GM19397 (cell line): ENCODE measurements at regions not wholly inside any gene's neighbourhood (a gene's known extent, or its start where the extent isn't known, plus 50 kb on each side); places are given as distances from the start of the nearest gene placed in this dataset.

Source experiments
- ATAC-seq: cut with Tn5 transposase; IDR thresholded peaks from one replicate; pipeline ENCODE4 v1.9.1; 2021; ENCODE audit warnings: mild to moderate bottlenecking, moderate library complexity; ENCODE audit not compliant: unreplicated experiment

DNA sequence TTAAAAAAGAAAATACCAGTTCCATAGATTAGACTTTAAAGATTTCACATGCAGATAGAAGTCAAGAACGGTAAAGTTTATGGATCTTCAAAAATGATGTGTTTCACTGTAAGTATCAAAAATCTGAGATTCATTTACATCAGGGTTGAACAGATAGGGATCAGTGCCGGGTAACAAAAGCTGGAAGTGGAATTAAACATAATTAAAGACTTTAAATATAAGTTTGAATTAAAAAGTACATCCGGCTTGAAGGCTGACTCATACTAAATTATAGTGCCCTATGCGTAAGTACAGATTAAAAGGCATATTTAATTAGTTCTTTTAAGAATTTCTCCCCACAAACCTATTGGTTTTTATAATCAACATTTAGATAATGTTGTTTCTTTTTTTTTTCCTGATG, 312.7 kb downstream of the PRL start:
- ATAC-seq: no peak

DNA sequence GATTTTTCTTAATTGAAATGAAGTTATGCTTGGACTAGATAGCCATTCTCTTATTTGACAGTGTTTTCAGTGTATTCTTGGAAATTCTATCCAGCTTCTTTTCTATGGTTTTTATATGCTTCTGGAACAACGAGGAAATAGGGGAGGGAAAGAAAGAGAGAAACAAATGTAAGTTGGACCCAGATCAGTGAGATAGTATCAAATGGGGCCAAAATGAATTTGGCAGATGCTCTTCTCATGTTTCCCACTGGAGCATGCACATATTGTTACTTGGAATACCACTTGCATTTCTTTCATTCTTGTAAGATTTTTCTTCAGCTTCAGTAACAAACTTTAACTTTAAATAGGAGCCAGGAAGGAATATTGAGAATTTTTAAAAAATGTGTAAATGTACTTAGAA, 312.3 kb downstream of the PRL start:
- ATAC-seq: no peak

DNA sequence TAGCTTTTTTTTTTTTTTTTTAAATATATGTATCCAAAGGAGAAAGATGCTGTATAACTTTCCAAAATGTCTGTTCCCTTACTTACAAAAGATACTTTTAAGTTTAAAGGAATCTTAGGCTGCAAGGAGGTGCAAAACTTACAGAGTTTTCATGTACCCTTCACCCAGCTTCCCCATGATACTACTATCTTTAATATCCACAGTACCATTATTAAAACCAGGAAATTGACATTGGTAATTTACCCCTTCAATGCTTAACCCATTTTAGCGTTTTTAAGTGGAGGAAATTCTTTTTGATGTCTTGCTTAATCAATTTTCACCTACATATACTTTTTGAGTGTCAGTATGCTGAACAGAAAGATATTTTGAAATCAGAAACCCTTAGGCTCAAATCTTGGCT, 310.9 kb downstream of the PRL start:
- ATAC-seq: no peak

DNA sequence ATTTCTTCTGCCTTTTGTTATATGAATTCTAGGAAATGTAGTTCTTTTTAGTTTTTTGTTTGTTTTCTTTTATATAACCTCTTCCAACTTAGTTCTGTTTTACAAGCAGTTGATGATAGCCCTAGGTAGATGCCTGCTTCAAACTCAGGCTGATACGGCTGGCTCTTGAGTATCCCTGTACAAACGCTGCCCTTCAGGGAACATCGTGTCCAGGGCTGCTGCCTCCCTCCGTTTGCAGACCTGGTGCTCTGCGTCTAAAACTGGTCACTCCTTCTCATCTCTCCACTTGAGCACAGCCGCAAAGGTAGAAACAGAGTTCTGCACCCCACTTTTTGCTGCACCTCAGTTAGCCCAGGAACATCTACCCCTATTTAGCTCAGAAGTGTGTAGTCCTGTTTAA, 310.1 kb downstream of the PRL start:
- ATAC-seq: no peak

DNA sequence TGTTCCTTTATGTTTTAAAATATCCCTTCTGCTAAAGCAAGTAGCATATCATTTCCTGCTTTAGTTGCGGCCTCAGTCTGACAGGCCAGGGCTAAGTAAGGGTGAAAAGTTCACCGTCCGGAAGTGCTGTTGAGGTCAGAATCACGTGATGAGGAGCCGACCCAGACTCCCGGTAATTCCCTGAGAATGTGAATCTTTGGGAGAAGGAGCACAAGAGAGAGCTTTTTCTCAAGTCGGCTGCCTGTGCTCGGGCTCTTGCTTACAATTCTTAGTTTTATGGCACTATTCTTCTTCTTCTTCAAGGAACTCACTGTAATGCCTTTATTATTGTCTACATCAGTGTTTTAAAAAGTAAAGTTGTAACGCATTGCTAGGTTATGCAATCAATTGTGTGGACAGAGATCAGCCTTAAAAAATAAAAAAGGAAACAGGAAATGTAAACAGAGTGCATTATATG, 309.3 kb downstream of the PRL start:
- peak; percentile 89 for ATAC-seq

DNA sequence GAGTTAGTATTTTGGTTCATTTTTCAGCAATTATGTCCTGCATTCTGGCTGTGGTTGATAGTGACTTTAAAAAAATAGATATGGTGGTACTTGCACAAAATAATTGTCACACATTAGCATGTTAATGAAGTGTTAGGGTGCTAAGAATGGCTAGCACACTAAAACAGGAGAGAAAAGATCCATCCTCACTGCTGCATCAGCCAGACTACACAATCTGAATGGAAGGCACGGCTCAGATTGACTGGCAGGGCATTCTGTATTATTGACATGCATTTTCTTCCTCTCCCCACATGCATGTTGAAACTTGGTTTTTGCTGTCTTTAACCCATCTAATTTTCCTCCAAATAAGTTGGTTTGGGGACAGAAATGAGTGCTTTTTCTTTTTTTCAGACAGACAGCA, 306.3 kb downstream of the PRL start:
- no peak for ATAC-seq

DNA sequence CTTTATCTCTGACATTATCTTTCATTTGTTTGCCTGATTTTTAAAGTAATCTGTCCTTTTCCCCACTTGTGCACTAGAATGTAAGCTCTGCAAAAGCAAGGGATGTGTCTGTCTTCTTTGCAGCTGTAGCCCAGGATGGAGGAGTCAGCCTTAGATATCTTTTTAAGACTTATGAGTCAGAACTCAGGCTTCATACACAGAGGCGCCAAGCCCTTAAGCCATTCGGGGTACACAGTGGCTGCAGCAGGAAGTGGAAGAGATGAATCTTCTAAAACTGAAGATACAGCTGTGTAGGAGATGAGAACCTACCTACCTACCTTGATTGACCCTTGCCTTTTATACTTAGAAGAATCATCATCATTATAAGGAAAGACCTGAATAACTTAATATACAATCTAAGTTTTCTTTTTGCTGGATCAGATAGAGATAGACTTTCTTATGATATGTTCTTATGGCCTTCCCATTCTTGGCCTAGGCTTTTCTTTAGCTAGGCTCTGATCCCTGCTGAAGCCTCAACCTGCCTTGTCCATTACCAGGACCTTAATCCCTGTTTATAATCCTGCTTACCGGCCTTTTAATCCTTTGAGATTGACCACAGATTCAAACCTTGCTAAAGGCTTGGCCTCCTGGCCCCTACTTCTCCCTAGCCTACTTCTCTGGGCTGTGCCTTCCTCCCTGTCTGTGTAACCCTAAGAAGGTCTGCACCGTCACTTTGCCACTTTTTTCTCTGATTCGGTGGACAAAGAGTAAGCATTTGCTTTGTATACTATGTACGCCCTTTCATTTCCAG, 304.5 kb downstream of the PRL start:
- ATAC-seq: no peak

DNA sequence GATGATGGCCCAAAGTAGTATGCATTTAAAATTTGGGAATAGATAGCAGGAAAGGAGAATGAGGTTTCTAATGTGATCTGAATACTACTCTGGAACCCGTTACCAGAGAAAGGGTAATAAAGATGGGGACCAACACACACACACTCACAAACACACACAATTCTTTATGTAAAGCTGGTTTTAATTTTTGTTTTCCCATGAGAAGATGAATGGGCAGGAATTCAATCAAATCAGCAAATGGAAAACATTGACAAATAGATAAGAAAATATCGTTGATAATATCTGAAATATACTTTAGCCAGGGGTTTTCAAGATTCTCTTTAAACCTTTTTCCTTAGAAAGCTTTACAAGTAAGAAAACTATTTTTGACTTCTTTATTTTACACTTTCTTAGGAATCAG, 303.0 kb downstream of the PRL start:
- ATAC-seq: no peak

DNA sequence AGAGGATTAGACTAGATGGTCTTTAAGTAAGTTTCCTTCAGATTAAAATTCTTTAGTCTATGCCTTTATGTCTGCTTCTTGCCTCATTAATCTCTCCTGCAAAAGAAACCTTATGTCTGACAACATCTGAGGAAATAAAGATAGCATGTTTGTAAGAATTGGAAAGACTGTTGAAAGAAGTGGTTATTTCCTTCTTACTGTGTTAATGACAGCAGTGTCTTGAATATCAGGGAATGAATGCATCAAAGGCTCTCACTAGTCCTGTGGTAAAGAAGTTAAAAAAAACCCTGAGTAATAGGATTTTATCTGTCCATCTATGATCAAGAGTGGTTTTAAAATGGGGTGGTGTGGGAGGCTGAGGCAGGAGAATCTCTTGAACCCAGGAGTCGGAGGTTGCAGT, 302.0 kb downstream of the PRL start:
- no peak for ATAC-seq

DNA sequence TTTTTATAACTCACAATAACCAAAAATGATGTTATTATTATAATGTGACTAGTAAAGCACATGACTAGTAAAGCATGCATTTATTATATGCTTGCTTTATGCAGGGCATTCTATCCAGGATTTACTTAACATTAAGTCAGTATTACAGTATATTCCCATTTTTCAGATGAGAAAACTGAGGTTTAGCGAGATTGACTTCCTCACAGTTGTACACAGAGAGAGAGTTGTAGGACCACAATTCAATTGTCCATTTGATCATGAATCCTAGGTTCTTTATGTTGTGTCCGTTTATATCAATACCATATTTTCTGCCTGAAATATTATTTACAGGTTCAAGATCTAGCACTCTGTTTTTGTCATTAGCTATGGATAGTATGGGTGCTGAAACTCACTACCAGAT, 301.5 kb downstream of the PRL start:
- ATAC-seq: no peak

DNA sequence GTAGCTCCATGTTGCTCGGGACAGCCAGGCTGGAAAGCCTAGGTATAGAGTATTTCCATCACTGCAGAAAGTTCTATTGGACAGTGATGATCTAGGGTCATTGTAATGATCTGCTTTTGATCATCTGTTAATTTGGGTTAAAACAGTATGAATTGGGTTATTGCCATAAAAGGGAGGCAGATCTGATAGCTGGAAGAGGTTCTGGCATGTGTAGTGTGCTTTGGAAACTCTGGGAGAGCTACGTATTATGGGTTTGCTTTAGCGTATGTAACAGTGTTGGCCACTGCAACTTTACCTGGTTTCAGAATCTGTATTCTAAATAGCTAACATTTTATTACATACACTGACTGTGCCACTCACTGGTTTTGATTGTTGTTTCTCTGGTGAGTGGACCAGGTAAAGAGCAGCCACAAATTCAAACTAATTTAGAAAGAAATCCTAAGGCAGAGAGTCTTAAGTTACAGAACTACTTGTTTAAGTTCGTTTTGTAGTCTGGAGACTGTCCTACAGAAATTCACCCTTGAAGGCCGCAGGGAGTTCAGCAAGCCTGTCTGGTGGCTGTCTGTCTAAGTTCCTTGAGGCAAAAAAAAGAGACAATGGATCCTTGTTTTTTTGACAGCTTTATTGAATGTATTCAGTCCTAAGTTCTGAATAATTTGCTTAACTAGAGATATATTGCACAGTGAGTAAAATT, 300.3 kb downstream of the PRL start:
- ATAC-seq: no peak

DNA sequence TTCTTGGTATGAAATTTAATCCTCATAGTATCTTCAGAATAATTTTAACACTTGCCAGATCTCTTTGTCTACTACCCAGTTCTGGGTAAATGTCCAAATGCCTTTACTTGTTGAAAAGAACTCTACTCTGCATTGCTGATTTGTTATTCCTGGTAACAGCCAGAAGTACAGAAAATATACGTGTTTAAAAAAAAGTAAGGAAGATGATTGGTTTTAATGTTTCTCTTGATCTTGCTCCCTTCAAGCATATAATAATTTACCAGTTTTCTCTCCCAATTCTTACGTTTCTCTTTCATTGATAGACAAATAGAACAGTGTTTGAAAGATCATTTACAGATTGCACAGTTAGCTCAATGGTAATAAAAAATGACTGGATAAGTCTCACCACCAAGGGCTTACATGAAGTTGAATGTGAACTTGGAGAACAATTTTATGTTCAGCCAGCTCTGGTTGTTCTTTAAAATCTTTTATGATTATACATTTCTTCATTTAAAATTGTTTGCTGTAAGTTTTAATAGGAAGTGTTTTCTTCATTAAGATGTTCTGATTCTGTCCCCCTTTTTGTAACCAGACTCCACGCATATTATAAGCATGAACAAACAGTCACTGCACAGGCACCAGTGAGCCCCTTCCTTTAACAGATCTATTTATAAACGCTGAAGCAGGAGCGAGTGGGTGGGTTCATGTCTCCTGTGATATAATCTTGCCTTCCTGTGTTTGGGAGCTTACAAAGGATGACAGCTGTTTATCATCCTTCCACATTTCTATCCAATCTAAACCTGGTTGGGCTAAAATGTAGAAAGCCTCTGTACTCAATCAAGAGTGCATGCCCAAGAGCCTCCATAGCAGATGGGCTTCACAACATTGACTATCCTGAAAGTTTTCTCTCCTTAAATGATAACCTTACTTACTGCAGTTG, 299.5 kb downstream of the PRL start:
- no peak for ATAC-seq

DNA sequence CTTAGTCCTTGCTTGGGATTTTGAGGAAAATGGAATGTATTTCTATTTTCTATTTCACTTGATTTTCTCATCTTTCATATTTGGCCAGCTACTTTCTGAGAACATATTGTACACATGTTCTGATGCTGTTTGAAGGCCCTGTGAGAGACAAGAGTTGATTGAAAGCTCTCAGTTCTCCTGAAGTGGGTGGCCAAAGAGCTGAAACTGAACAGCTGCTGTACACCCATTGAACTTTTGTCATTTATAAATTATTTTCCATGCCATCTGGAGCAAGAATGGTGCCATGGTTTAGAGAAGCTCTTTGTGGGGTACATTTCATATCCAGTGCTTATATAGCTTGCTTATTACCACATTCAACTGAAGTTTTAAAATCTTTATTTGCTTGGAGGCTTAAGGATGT, 298.3 kb downstream of the PRL start:
- ATAC-seq: no peak

DNA sequence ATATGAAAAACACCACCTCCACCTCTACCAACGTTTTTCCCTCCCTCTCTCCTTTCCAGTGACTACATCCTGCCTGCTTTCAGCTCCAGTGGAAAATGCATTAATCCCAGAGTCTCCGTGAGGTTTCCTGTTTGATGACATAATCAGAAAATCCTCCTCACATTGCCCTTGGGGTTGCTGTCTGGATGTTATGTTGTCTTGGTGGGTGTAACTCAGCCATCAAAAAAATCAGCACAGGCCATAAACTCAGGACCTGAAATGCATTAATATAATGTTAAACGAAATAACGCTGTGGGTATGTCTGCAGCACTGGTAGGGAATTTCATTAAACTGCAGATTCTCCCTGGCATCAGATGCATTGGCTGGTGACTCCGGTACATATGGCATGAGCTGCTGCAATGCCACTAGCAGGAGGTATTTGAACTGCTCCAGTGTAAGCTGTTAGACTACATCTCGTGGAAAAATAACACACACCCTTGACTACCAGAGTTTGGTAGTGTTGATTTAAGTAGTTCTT, 297.8 kb downstream of the PRL start:
- no peak for ATAC-seq

DNA sequence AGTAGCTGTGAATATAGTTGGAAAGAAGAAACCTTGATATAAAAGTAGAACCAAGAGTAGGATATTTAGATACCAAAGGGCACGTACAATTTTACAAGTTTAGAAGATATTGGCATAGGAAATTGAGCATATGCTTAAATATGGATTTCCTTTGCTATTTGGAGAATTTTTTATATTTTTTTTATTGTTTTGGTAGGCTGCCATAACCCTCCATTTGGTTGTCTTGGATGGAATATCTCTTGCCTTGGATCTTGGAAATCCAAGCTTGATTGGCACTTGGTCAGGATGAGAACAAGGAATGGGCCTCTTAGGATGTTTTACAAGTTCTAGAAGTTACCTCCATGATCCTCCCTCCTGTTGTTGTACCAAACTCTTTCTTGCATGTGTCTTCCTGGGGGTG, 297.1 kb downstream of the PRL start:
- no peak for ATAC-seq

DNA sequence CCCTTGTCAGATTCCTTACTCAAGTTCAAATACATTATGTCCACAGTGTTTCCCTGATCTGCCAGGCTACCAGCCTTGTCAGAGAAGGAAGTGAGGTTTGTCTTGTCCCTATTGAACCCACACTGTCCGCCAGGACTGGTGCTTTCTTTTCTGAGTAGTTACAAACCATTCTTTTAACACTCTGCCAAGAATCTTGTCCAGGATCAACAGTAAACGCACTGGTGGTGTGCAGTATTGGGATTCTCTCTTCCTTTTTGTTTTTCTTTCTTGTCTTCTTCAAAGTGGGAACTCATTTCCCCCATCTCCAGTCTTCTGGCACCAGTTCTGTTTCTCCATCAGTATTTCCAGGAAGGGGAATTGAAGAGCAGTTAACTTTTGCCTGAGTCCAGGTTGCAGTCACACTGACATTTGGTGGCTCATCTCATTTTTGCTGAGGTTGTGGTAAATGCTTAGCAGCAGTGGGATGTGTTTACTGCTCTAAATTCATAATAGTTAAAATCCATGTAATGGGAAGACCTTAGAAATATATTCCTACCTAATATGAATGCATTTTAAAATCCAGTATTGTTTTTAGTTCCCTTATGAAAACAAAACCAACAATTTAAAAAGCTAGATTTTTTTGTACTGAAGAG, 295.3 kb downstream of the PRL start:
- no peak for ATAC-seq

DNA sequence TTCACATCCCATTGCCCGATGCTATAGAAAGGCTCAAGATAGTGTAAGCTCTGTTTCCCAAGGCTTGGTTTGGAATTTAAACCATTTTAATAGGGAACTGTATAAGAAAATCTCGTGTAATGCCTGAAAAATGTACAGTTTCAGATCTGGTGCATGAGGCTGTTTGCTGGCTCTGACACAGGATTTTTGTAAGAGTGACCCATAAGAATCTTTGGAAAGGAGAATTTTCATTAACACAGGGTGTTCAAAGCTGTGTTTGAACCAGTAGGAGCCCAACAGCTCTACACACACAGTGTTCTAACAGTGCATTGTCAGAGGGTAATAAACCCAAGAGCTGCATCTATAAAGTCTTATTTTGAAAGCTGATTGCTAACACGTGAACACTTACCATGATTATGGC, 293.5 kb downstream of the PRL start:
- no peak for ATAC-seq

DNA sequence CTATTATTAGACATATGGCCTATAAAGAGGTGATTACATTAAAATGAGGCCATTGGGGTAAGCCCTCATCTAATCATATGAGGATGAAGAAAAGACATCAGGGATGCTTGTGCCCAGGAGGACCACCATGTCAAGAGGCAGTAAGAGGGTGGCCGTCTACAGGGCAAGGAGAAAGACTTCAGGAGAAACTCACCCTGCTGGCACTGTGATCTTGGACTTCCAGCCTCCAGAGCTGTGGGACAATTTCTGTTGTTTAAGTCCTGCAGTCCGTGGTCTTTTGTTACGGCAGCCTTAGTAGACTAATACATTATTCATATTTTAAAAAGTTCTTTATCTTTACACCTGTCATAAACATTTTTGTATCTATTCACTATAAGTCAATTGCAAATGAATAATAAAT, 290.0 kb downstream of the PRL start:
- no peak for ATAC-seq

DNA sequence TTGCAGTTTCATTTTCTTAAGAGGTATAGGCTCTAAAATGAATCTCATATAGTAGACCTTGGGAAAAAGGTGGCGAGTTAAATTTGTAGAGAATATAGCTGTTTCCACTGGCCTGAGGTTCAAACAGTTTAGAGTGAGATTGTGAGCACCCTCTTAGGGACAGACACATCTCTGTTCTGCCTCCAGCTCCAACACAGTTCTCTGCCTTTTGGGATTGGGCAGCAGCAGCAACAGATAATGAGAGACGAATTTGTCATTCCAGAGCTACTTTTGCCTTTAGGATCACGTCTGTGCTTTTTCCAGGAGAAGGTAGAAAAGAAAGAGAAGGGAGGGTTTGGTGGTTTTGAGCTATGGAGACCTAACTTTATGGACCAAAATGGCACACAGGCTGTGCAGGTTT, 289.4 kb downstream of the PRL start:
- no peak for ATAC-seq

DNA sequence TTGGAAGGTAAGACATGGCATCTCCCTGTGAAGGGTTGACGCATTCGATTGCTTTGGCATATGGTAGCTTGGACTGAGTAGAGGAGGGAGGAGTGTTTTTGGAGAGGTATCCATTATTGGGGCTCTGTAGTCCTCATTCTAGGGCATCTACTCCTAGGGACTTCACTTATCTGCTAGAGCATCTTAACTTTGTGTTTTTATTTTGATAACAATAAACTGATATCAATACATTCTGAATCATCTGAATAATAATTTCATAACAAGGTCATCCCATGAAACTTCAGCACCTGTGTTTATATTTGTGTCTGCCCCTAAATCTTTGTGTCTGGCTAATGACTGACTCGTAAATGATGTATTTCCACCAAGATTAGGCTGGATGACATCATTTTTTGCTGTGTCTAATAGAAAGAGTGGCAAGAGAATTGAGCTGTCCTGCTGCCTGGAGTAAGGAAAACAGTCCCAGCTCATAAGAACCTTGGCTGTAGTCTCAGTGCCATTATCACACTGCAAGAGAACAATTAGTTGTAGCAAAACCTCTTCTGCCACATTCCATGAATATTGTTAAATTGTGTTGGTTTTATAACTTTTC, 288.5 kb downstream of the PRL start:
- ATAC-seq: no peak

DNA sequence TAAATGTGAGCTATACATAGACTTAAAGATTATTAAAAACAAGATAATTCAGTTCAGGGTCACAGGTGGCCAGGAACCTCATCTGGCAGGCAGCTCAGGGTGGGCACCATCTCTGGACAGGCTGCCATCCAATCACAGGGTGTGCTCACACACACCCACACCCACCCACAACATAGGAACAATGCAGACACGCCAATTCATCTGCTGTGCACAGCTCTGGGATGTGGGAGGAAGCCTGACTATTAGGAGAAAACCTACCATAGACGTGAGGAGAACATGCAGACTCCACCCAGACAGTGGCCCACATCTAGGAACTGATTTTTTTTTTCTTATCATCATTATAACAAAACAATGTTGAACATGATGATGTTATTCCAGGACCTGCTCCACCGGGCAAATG, 286.7 kb downstream of the PRL start:
- no peak for ATAC-seq
